CD4-positive, alpha-beta T cell treated with Interleukin-17A for 4 hours (primary cell): ENCODE measurements at regions not wholly inside any gene's neighbourhood (a gene's known extent, or its start where the extent isn't known, plus 50 kb on each side); places are given as distances from the start of the nearest gene placed in this dataset.

Experiments used
- DNase-seq: peaks from one replicate; pipeline ENCODE4 v3.0.0-alpha.2; 2020; ENCODE audit warnings: mixed read lengths

DNA sequence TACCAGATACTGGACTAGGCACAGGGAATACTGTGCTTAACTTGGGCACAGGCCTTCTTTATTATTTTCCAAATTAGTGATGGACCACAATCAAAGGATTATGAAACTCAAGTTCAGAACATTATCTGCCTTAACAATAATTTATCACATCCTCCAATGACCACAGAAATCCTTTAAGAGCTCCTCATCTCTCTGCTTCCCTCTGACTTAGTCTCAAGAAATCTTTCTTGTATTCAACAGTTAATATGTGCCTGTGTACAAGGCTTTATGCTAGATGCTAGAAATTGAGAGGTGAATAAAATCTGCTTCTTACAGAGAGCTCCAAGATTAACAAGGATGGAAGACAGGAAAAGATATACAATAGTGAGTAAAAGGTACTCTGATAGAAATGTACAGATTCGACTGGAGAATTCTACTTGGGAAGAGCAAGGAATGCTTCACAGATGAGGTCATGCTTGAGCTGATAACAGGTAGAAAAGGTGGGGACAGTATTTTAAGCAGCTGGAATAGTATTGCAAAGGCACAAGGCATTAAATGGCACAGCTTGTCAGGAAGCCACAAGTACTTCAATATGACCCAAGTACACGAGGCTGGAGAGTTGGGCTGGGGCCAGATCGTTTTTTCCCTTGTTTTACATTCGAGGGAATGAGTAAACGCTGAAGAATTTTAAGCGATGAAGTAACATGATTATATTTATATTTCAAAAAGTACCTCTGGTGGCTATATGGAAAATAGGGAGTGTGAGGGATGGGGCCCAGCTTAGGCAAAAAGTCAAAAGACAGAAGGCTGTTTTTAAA is 55.1 kb upstream of the ARID2 start:
- DNase-seq = no peak

DNA sequence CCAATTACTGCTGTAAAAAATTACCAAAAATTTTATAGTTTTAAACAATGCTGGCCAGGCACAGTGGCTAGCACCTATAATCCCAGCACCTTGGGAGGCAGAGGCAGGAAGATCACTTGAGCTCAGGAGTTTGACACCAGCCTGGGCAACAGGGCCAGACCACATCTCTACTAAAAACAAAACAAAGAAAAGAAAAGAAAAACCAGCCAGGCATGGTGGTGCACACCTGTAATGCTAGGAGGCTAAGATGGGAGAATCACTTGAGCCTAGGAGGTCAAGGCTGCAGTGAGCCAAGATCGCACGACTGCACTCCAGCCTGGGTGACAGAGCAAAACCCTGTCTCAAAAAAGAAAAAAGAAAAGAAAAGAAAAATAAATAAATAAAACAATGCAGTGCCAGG is 54.0 kb upstream of the ARID2 start:
- no peak for DNase-seq
